SK-N-SH (cell line): ENCODE measurements at regions not wholly inside any gene's neighbourhood (a gene's known extent, or its start where the extent isn't known, plus 50 kb on each side); places are given as distances from the start of the nearest gene placed in this dataset.

Experiments used
- CTCF ChIA-PET: fragments of 300-600, 350-600 bp; formaldehyde crosslinking; extraction: SDS; loops from one replicate; lab custom pipeline; 2021; lab: Yijun Ruan, JAX
- POLR2A ChIA-PET: fragments of 350-600 bp; sonication (Branson Sonifier 250); formaldehyde crosslinking; extraction: SDS; loops from one replicate; lab custom pipeline; 2020; ENCODE audit warnings: antibody characterized with exemption, inconsistent platforms; lab: Yijun Ruan, JAX
- DNase-seq: peaks from one replicate; pipeline ENCODE4 v3.0.0; 2012
- H2AFZ ChIP-seq: fragments of 200-600 bp; sonication (generic); 2 replicates; pipeline ENCODE4 v1.8.1; 2016; ENCODE audit warnings: antibody characterized with exemption, mild to moderate bottlenecking, low read depth
- H3F3A ChIP-seq: fragments of 200-600 bp; sonication (generic); replicated peaks from 2 replicates; pipeline ENCODE3; 2016; ENCODE audit warnings: antibody characterized with exemption, mild to moderate bottlenecking; ENCODE audit not compliant: insufficient read depth
- H3K27ac ChIP-seq, 2 experiments: fragments of 200-500 bp in 1 of 2; fragments of 200-600 bp in 1 of 2; sonication (Bioruptor generic) in 1 of 2; sonication (generic), shearing (Covaris generic) in 1 of 2; 2 replicates each; pipeline versions ENCODE4 v1.5.1 to v1.6.1; 2014 to 2016; ENCODE audit warnings: low read depth in 2 of 2, inconsistent platforms in 1 of 2, low read length in 1 of 2, mild to moderate bottlenecking in 1 of 2, mixed read lengths in 1 of 2
- H3K27me3 ChIP-seq: fragments of 200-600 bp; sonication (generic), shearing (Covaris generic); 2 replicates; pipeline ENCODE4 v1.6.1; 2016; ENCODE audit warnings: mixed run types; ENCODE audit not compliant: insufficient read depth
- H3K36me3 ChIP-seq, 2 experiments: fragments of 200-500 bp in 1 of 2; fragments of 200-600 bp in 1 of 2; sonication (Bioruptor generic) in 1 of 2; sonication (generic) in 1 of 2; replicated peaks in 1 of 2; 2 replicates each; pipeline versions ENCODE3 to v1.5.1; 2014 to 2016; ENCODE audit warnings: low read length in 1 of 2, mild to moderate bottlenecking in 1 of 2; ENCODE audit not compliant: insufficient read depth in 2 of 2, control insufficient read depth in 1 of 2
- H3K4me1 ChIP-seq, 2 experiments: fragments of 200-500 bp in 1 of 2; fragments of 200-600 bp in 1 of 2; sonication (Bioruptor generic) in 1 of 2; sonication (generic), shearing (Covaris generic) in 1 of 2; 2 replicates each; pipeline versions ENCODE4 v1.5.1 to v1.6.1; 2014 to 2016; ENCODE audit warnings: low read depth in 1 of 2, low read length in 1 of 2, mixed run types in 1 of 2; ENCODE audit not compliant: insufficient read depth in 2 of 2, control insufficient read depth in 1 of 2
- H3K4me2 ChIP-seq: fragments of 200-600 bp; sonication (generic), shearing (Covaris generic); 2 replicates; pipeline ENCODE4 v1.6.1; 2017; ENCODE audit warnings: mixed run types
- H3K4me3 ChIP-seq, 2 experiments: fragments of 200-500 bp in 1 of 2; fragments of 200-600 bp in 1 of 2; sonication (Bioruptor generic) in 1 of 2; sonication (generic), shearing (Covaris generic) in 1 of 2; 2 replicates each; pipeline versions ENCODE4 v1.5.1 to v1.8.1; 2014 to 2016; ENCODE audit warnings: low read depth in 2 of 2, inconsistent platforms in 1 of 2, low read length in 1 of 2, mild to moderate bottlenecking in 1 of 2, mixed read lengths in 1 of 2, moderate library complexity in 1 of 2
- H3K79me2 ChIP-seq: fragments of 200-600 bp; sonication (generic); 2 replicates; pipeline ENCODE4 v1.8.1; 2017; ENCODE audit warnings: mild to moderate bottlenecking; ENCODE audit not compliant: insufficient read depth
- H3K9ac ChIP-seq: fragments of 200-600 bp; sonication (generic); 2 replicates; pipeline ENCODE4 v1.6.1; 2017; ENCODE audit warnings: mixed run types
- H3K9me2 ChIP-seq: fragments of 200-600 bp; sonication (generic); 2 replicates; pipeline ENCODE4 v1.6.1; 2017; ENCODE audit warnings: mixed run types
- H3K9me3 ChIP-seq: fragments of 200-600 bp; sonication (generic); 2 replicates; pipeline ENCODE4 v1.6.1; 2017; ENCODE audit warnings: mixed run types, mild to moderate bottlenecking, moderate library complexity
- H4K20me1 ChIP-seq: fragments of 200-600 bp; sonication (generic); 2 replicates; pipeline ENCODE4 v1.6.1; 2017; ENCODE audit warnings: mild to moderate bottlenecking, mixed run types; ENCODE audit not compliant: insufficient read depth
- CHD2 ChIP-seq: fragments of 150-350 bp; IDR thresholded peaks from 2 replicates; pipeline ENCODE4 v1.6.1; 2018; ENCODE audit warnings: low read length; ENCODE audit not compliant: partially characterized antibody
- ELF1 ChIP-seq: IDR thresholded peaks from 2 replicates; pipeline ENCODE4 v1.4.0; 2012
- JUND ChIP-seq: IDR thresholded peaks from 2 replicates; pipeline ENCODE4 v1.4.0; 2012
- MEF2A ChIP-seq: IDR thresholded peaks from 2 replicates; pipeline ENCODE4 v1.4.0; 2012; ENCODE audit warnings: low read depth, borderline replicate concordance
- NFIC ChIP-seq: IDR thresholded peaks from 2 replicates; pipeline ENCODE4 v1.4.0; 2012; ENCODE audit warnings: borderline replicate concordance
- NRF1 ChIP-seq: IDR thresholded peaks from 2 replicates; pipeline ENCODE4 v1.6.1; 2012; ENCODE audit warnings: low read depth, mild to moderate bottlenecking, low read length
- RAD21 ChIP-seq: IDR thresholded peaks from 2 replicates; pipeline ENCODE4 v1.6.1; 2012; ENCODE audit warnings: mild to moderate bottlenecking, low read length
- REST ChIP-seq: IDR thresholded peaks from 2 replicates; pipeline ENCODE4 v1.6.1; 2012; ENCODE audit warnings: mild to moderate bottlenecking, low read depth, low read length, moderate library complexity
- SMC3 ChIP-seq: IDR thresholded peaks from 2 replicates; pipeline ENCODE4 v1.6.1; 2012; ENCODE audit warnings: low read depth, low read length, improper control_type of control experiment
- TAF1 ChIP-seq: IDR thresholded peaks from 2 replicates; pipeline ENCODE4 v1.6.1; 2012; ENCODE audit warnings: low read depth, mild to moderate bottlenecking, low read length, moderate library complexity, borderline replicate concordance
- TEAD4 ChIP-seq: IDR thresholded peaks from 2 replicates; pipeline ENCODE4 v1.4.0; 2012; ENCODE audit warnings: mild to moderate bottlenecking, borderline replicate concordance; ENCODE audit not compliant: insufficient read depth
- WGBS: methylation state at CpG from one replicate; pipeline ENCODE4 v1.1.6; 2017; ENCODE audit warnings: low lambda C conversion rate; 5-methylcytosine and 5-hydroxymethylcytosine counted together
- TF ChIP-seq, protein P1 (sequence below): fragments of 200-600 bp; sonication (generic); IDR thresholded peaks from 2 replicates; pipeline ENCODE4 v1.6.1; 2017; ENCODE audit warnings: antibody characterized with exemption, mild to moderate bottlenecking, moderate library complexity

DNA sequence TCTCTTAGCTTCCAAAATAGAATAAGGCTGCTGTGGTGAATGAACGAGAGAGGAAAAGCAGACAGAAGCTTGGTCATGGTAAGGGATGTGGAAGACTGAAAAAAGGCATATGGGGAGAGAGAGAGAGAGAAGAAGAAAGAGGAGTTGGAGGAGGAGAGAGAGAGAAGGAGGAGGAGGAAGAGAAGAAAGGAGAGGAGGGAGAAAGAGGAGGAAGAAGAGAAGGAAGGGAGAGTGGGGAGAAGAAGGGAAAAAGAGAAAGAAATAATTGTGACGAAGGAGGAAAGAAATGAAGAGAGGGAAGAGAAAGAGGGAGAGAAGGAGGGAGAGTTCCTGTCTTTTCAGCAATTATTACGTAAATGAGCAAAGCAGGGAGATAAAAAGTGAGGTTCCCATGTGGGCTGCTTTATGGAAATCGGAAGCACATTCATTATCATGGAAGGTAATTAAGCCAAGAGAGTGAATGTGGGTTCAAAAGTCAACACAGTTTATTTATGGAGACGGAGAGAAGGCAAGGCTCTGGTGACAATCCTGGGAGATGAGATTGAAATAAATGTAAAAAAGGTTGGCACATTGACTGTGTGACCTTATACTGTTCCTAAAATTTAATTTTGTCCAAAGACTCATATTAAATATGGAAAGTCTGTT lies 611.2 kb downstream of the KIF4B start:
- H2AFZ ChIP-seq = no peak overlapping the region
- H3K4me1 ChIP-seq = no peaks in the 10 kb centered on the region
- no peaks in the 10 kb centered on the region for H3K9me2 ChIP-seq
- H3K9ac ChIP-seq = no peak overlapping the region
- no peak overlapping the region for H3K4me2 ChIP-seq
- no peaks in the 10 kb centered on the region for H3K79me2 ChIP-seq
- H3K9me3 ChIP-seq = no peaks in the 10 kb centered on the region
- no peaks in the 10 kb centered on the region for H3K27me3 ChIP-seq
- no peaks in the 10 kb centered on the region for H3F3A ChIP-seq
- no peak overlapping the region for H3K4me3 ChIP-seq
- WGBS = 13% methylated on average over 5 of the region's 5 CpGs
- POLR2A ChIA-PET = no interaction called here
- H3K27ac ChIP-seq = no peak overlapping the region
- H4K20me1 ChIP-seq = no peaks in the 10 kb centered on the region
- TF ChIP-seq, protein P1, sequence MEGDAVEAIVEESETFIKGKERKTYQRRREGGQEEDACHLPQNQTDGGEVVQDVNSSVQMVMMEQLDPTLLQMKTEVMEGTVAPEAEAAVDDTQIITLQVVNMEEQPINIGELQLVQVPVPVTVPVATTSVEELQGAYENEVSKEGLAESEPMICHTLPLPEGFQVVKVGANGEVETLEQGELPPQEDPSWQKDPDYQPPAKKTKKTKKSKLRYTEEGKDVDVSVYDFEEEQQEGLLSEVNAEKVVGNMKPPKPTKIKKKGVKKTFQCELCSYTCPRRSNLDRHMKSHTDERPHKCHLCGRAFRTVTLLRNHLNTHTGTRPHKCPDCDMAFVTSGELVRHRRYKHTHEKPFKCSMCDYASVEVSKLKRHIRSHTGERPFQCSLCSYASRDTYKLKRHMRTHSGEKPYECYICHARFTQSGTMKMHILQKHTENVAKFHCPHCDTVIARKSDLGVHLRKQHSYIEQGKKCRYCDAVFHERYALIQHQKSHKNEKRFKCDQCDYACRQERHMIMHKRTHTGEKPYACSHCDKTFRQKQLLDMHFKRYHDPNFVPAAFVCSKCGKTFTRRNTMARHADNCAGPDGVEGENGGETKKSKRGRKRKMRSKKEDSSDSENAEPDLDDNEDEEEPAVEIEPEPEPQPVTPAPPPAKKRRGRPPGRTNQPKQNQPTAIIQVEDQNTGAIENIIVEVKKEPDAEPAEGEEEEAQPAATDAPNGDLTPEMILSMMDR = no peak
- TF ChIP-seq SMC3 = no peak
- no peak for TF ChIP-seq TEAD4
- TF ChIP-seq NFIC = no peak
- TF ChIP-seq ELF1 = no peak
- TF ChIP-seq TAF1 = no peak
- no peak for TF ChIP-seq NRF1
- no peak for TF ChIP-seq RAD21
- no peak for TF ChIP-seq JUND
- TF ChIP-seq CHD2 = no peak
- TF ChIP-seq MEF2A = no peak
- no peak for DNase-seq
- CTCF ChIA-PET = no interaction called here
- H3K36me3 ChIP-seq = no peaks in the 10 kb centered on the region

GRCh38 chr5:155625315-155625714 lies 611.8 kb downstream of the KIF4B start:
- Histone ChIP-seq H3K9ac (no peak overlapping the region), H4K20me1 (no peaks in the 10 kb centered on the region), H3K4me1 (no peaks in the 10 kb centered on the region), H2AFZ (no peak overlapping the region), H3K9me2 (no peaks in the 10 kb centered on the region), H3K36me3 (no peaks in the 10 kb centered on the region), H3K4me3 (no peak overlapping the region), H3F3A (no peaks in the 10 kb centered on the region), H3K27me3 (no peaks in the 10 kb centered on the region), H3K4me2 (no peak overlapping the region), H3K27ac (no peak overlapping the region), H3K9me3 (no peaks in the 10 kb centered on the region), H3K79me2 (no peaks in the 10 kb centered on the region)
- no peak for DNase-seq
- 18% methylated on average over 3 of the region's 3 CpGs for WGBS
- TF ChIP-seq REST (no peak), NFIC (no peak)
- ChIA-PET CTCF (no interaction called here), POLR2A (no interaction called here)
